ENCODE measurements at regions not wholly inside any gene's neighbourhood (a gene's known extent, or its start where the extent isn't known, plus 50 kb on each side); places are given as distances from the start of the nearest gene placed in this dataset.
A peak's percentile ranks its signal among the peaks of the same experiment; 100 is the strongest.
"Not testable (repeated sequence)": the region's sequence is repeated elsewhere in the genome, so short reads cannot be mapped to it uniquely, and the experiment has no call there.

DNA sequence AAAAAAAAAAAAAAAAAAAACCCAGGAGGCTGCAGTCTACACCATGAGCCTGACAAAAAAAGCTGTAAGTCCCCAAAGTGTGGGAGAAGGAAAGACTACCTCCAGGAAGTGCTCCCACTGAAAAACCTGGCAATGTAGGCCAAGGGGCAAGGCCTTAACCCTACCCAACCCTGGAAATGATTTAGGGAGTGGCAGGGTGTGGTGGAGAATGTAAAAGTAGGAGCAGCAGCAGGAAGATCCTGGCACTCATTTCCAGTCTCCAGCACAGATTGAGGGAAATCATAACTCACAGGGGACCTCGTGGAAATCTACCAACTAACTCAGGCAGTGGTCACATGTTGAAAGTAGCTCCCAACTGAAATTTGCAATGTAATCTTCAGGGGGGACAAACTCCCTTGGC lies 839.5 kb downstream of the EPHA3 start:
- DNase-seq, result no peak

DNA sequence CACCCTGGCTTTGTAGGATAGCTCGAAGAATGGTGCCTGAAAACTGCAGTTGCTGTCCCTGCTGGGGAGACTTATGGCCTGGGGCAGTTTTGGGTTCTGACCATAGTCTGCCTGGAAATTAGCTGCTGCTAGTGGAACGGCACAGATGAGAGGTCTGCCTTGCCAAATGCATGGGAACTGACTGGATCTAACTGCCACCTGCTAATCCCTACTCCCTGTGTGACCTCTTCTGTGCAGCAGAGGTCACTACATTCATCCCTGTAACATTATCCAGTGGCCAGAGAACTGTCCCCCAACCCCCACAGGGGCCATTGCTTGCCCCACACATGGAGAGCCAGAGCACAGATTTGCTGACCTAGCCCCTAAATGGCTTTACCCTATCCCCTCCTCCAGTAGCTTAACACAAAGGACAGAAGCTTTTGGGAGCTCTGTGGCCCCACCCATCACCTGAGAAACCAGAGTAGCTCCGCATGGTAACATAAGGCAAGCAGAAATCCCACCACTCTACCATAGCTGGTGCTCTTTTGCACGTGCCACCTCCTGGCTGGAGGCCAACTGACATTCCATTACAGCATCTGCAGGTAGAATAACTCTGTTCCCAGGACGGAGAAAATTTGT lies 840.0 kb downstream of the EPHA3 start:
- no peak for DNase-seq

DNA sequence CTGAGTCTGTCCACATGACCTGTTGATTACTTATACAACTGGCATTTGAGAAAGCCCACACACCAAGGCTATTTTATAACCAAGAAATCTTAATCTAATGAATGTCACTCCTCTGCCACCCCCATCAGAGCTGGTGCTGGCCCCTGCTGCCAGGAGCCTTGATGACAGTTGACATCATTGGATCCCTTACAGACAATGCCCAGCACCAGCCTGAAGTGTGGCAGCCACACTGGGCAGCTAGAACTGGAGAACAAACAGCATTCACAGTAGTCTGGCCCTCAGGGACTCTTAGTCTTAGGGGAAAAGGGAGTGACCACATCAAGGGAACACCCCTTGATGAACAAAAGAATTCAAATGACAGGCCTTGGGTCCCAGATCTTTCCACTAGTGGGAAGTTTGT lies 840.6 kb downstream of the EPHA3 start:
- DNase-seq, result no peak

DNA sequence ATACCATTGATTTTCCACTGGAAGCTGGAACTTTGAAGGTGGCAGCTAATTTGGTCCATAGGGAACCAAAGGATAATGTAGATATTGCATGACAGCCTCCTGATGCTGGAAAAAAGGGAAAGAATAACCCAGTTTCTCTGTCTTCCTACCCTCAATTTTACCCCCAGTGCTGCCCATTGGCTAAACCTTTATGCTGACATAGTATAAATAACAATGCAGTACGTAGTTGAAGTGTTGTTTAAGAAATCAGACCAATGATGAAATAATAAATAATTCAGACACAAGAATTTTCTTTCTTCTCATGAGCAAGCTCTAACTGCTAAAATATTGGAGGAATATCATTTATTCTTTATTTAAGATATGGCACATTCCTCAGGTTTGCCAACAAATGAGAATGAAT lies 843.4 kb downstream of the EPHA3 start:
- no peak for DNase-seq

DNA sequence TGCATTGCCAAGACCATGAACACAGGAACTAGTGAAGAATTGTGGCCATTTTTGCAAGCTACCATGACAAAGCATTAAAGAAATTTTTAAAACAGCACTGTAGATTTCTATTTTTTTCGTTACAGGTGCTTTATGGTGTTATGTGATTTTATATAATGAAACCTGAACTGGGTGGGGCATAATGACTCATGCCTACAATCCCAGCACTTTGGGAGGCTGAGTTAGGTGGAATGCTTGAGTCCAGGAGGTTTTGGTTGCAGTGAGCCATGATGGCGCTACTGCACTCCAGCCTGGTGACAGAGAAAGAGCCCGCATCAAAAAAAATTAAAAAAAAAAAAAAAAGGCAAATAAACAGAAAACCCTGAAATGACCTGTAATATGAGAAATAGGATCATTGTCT lies 846.7 kb downstream of the EPHA3 start:
- no peak for DNase-seq

DNA sequence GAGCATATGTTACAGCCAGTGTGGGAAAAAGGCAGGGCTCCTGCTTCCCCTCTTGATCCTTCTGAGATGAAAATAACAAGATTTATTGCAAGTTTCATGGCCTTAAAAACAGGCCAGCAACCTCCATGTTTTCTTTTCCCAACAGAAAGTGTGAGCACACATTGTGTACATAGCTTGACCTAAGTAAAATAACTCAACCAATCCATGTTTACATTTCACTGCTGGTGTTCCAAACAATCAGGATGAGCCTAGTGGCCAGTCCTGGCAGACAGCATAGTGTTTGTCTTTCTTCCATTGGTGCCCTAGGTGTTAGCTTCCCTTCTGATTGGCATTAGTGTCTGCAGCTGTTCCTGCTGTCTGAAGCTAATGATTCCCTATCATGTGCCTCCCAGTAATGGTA lies 847.7 kb downstream of the EPHA3 start:
- DNase-seq, result no peak

DNA sequence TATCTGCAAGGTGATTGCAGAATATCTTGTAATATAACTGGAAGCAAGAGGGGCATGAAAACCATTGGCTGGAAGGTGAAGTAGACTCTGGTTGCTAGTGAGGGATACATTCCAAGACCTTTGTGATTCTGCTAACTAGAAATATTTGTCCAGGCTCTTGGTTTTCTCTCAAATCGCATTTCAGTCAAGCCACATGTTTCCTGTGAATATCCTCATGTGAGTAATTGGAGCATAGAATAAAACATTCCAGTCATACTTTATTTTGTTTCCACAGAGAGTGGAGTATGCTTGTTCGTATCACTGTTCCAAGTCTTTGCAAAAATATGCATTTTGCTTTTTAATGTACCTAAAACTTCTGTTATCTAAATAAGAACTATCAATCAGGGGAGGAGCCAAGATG lies 850.0 kb downstream of the EPHA3 start:
- no peak for DNase-seq

DNA sequence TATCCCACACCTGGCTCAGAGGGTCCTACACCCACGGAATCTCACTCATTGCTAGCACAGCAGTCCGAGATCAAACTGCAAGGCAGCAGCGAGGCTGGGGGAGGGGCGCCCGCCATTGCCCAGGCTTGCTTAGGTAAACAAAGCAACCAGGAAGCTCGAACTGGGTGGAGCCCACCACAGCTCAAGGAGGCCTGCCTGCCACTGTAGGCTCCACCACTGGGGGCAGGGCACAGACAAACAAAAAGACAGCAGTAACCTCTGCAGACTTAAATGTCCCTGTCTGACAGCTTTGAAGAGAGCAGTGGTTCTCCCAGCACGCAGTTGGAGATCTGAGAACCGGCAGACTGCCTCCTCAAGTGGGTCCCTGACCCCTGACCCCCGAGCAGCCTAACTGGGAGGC lies 850.7 kb downstream of the EPHA3 start:
- DNase-seq, result not testable (repeated sequence)

DNA sequence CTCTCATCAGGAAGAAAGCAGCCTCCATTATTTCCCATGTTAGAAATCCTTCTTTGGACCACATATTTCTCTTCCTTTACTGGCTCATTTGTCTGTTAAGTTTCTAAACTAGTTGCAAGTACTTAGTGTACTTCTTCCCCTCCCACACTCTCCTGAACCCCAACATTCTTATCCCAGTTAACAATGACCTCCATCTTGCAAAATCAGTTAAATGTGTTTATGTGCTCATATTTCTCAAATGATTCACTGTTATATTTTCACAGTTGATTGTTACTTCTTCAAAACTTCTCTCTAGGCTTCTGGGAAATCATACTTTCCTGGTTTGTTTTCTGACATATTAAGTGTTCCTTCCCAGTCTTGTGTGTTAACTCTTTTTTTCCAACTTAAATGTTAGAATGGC lies 856.9 kb downstream of the EPHA3 start:
- no peak for DNase-seq

DNA sequence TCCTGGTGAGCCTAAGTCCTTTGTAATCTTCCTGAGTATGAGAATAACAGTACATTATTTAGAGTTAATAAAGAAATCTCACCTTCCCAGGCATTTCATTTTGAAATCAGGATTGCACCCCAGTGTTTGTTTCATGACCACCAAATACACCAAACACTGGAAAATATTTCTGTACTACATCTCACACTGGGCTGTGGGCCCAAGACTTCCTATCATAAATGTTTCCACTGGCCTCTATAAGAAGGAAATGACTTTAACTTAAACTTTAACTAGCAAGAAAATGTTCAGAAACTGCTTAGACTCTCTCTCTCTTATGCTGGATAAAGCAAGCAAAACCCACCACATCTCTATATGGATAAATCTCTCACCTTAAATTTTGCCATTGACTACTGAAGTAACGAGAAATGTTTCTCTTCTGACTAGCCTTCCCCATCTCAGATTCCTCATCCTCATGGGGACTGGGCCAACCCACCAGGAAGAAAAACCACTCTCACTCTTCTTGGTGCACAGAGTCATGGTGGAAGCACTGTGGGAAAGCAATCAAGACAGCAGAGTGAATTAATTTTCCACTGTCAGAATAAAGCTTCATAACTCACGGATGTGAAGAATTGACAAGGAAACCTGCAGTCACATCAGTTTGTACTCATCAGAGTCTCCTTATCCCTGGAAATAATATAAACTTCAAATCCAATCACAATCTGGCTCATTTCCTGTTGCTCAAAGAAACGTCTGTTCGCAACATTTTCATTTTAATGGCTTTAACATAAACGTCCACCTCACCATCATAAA lies 859.6 kb downstream of the EPHA3 start:
- DNase-seq, result no peak

DNA sequence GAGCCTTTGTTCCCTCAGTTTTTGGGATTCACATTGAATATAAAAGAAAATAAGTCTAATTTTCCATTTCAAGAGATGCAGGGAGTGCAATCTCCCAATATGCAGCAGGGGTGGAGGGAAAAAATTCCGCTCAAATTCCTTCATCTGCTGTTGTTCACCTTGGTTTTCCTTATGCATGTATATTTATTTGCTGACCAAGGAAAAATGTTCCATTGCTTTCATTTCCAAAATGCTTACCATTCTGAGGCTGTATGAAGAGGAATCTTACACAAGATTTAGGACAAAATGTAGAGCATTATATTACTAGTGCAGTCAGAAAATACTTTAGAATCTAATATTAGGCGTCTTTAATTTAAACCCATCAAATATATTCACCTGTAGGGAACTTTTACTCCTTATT lies 863.9 kb downstream of the EPHA3 start:
- DNase-seq, result no peak

DNA sequence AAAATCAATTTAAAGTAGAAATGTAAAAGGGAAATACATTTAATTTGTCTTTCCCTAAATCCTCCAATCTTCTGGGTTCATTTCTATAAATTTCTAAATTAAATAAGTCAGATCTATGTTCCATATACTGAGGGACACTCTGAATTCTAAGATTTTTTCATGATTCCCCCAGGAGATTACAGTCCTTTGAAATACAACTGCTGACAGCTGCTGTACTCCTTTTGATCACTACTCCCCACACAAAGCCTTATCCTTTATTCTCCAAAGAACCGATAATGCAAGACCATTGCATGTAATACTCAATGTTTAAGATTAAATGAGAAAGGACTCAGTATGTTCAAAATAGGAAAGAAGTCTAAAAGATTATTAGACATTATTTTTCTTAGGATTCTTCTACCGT lies 865.7 kb downstream of the EPHA3 start:
- DNase-seq, result no peak

DNA sequence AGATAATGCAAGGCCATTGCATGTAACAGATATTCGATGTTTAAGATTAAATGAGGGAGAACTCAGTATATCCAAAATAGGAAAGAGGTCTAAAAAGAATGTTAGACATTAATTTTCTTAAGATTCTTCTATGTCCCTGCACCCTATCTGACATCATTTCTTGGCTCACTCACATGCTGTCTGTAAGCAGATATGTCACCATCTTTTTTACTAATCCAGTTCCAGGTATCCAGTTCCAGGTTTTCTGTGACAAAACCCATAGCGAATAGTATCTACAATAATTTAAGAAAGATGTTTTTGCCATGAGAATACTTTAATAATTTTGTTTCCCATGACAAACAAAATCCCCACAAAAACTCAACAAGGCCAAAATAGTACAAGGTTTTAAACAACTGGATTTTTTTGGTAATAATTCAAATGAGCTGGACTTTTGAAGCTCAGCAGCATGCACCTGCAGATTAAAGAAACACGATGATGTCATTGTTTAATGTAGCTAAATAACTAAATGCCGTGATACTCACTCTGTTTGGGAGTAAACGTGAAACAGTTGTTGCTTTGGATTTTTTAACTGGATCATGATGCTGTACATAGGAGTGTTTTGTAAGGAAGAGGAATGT lies 867.6 kb downstream of the EPHA3 start:
- DNase-seq, result no peak

DNA sequence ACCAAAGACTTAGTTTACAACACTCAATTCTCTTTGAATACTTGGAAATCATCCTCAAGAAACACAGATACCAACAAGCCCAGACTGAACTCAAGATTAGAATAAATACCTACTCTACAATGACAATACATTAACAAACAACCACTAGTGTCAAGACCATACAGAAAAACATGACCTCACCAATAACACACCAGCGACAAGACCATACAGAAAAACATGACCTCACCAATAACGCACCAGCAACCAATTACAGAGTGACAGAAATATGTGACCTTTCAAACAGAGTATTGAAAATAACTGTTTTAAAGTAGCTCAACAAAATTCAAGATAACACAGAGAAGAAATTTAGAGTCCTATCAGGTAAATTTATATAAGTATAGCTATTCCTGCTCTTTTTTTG lies 876.0 kb downstream of the EPHA3 start:
- no peak for DNase-seq

DNA sequence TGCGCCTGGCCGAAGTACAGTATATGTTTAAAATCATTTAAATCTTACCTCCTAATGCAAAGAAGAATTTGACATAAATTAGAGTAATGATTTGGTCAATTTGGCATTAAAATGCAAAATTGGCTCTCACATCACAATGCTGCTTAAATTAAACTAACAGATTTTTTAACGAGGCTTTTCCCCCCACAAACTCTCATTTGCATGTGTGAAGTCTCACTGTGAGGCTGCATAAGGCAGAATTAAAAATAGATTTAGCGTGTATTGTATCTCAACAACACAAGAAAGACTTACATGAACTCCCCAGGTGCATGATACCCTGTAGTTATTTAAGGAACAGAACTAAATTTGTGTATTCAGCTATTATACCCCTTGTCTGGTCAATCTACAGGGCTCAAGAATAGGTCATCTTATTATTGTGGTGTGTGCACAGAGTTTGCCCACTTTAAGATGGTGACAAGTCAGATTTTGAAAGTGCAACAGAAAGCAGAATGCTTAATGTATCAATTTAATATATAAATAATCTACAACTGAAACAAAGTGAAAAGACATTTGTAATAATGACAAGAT lies 897.9 kb downstream of the EPHA3 start:
- DNase-seq, result no peak

DNA sequence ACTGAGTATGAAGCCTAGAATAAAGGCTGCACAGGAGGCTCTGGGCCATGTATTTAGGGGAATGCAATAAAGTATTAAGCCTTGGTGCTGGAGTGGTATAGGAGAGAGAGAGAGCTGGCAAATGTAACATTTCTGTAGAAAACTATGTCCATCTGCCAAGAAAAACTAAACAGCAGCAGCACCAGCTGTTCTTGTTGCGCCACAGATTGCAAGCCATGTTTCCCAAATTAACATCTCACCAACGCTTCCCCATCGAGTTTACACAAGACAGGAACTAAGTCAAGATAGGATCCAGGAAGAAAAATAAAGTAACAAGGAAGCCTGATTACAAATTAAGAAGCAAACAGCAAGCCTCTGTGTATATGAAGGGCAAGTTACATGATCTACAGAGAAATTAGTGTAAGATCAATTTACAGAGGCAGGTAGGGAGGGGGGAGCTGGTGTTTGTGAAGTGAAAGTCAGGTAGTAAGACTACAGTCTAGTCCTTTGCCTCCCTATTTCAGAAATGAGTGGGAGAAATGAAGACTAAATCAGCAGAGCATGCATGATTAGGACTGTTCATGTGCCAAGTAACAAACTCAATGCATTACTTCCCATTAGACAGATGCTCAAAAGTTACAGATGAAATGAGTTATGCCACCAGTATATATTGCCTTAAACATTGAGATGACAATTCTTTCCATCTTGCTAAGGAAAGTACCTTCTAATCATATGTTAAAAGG lies 900.5 kb downstream of the EPHA3 start:
- DNase-seq, result peak; percentile 47 to 78 (median 62)

DNA sequence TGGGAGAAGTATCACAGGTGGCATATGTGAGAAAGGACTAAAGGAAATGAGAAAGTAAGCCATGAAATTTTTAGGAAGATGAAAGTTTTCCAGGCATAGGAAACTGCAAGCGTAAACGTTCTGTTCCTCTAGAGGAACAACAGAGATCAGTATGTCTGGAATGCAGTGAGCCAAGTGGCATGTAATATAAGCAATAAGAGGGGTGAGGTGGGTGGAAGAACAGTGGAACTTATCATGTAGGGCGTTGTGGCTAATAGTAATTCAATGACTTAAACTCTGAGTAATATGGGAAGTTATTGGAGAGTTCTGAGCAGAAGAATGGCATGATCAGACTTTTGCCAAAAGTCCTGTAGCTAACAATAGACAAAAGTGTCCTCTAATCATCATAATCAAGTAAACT lies 902.9 kb downstream of the EPHA3 start:
- DNase-seq, result peak in 2 of 4 experiments; percentile 4 to 17

DNA sequence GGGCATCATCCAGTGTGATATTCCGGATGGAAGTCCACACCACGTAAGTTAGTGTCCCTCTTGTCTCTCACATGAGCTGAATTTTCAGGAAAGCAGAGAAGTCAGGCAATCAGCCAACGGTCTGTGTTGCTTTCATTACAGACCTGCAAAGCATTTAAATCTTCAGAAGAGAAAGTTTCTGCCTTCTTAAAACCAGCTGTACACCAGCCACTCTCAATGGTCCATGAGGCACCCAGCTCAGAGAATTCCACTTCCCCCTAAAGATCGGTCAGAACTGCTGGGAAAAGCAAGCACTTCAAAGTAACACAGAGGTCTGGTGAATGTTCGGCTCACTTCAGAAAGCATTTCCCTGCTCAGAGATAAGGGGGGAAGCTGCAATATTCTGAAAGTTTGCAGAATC lies 903.7 kb downstream of the EPHA3 start:
- DNase-seq, result no peak

DNA sequence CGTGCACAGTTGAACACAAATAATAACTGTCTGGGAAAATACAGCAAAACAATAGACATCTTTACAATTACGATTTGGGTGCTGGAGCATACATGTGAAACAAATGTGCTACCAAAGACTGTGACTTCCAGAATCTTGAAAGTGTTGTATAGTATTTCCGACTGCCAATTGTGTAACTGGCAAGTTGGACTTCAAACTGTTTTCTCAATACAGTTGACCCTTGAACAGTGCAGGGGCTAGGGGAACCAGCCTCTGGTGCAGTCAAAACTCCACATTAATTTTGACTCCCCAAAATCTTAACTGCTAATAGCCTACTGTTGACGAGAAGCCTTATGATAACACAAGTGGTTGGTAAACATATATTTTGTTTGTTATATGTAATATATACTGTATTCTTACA lies 904.2 kb downstream of the EPHA3 start:
- no peak for DNase-seq

DNA sequence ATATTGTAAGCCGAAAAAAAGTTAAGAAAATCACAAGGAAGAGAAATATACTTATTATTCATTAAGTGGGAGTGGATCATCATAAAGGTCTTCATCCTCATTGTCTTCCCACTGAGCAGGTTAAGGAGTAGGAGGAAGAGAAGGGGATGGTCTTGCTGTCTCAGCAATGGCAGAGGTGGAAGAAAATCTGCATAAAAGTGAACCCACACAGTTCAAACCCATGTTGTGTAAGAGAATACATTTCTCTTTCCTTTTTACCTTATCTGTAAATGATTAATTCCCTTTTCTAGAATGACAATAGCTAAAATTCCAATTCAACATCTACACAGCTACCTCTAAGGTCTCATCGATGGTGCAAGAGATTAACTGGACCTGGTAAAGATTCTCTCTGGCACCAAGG lies 904.6 kb downstream of the EPHA3 start:
- no peak for DNase-seq

DNA sequence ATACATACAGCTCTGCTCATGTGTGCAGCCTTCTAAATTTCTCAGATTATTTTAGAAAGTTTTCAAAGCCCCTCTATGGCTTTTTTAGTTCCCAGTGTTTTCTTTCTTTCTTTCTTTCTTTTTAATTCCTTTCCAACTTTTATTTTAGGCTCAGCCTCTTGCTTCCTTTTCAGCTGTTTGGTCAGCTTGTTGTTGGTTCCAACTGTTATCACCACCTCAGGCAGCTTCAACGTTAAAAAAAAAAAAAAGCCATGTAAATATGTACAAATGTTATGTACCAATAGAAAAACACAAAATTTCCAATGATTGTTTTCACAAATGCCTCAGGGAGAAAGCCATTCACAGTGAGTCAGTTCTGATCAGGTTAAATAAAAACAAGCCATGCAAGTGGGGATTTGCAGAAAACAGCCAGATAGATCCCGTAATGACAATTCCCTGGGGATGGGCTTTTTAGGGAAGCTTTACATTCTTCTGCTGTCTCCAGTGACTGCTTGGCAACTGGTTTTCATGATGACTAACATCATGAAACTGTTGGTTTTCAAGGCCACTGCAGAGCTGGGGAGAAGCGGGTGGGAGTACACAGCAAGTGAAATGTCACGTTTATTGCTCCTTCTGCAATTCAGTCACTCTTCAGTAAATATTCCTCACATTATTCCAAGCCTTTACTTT lies 908.4 kb downstream of the EPHA3 start:
- peak in 1 of 4 experiments; percentile 3 for DNase-seq

DNA sequence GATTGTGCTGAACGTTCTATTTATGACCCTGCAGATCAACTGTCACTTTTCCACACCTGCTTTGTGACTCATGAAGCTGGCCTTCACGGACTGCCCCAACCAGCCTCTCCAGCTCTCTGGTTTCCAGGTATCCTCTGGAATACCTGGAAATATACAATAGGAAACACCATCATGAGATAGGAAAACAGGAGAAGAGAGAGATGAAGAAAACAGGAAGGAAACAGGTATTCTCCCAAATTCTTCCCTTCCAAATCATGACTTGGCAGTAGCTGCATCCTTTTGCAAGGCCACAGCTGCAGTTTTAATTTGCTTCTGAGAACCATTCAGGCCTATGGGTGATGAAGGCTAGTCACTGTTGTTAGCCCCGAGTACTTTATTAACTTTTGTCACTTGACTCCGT lies 909.1 kb downstream of the EPHA3 start:
- DNase-seq, result no peak

DNA sequence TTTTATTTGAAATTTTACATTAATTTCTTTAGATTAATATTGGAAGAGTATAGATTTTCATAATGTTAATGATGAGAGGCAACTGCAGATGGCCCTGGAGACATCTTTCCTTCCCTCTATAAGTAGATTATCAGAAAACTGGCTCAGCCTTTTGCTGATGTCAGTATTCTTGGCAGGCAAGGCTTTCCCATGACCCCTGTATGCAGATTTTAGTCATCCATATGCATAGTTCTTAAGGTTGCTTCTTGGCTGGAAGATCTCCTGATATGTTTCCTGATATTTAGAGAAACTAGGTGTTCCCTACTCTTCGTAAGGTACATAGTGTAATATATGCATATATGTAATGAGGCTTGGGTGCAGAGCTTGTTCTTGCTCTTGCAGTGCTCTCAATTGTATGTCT lies 911.4 kb downstream of the EPHA3 start:
- DNase-seq, result no peak

All from suppressor macrophage (primary cell).